ENCODE measurements at regions not wholly inside any gene's neighbourhood (a gene's known extent, or its start where the extent isn't known, plus 50 kb on each side); places are given as distances from the start of the nearest gene placed in this dataset.

GRCh38 chr12:65695113-65695865, 129.0 kb upstream of the HMGA2 start:
- H3K36me3 ChIP-seq (ENCODE audit: control insufficient read depth, insufficient read depth, low read length), result no peaks in the 10 kb centered on the region
- ChIA-PET CTCF (ENCODE audit: low intra/inter-chr PET ratio) (no interaction called here), POLR2A (no interaction called here)
- no peaks in the 10 kb centered on the region for H3K9me3 ChIP-seq (replicated peaks; ENCODE audit: control insufficient read depth, insufficient read depth, low read depth, low read length)
- DNase-seq (ENCODE audit: extremely low read depth in 1 of 4, low spot score in 3 of 4) (peak in 1 of 4 experiments; percentile 42), ATAC-seq (peak; percentile 41; the same call in 2 of the 3 replicates), FAIRE-seq (no peak)
- no peak overlapping the region for H3K9ac ChIP-seq (ENCODE audit: insufficient read depth in 1 of 2, low read depth in 2 of 2, low read length in 2 of 2)
- intact Hi-C loops (cut with micrococcal nuclease), result no loop called here
- no peak overlapping the region for H2AFZ ChIP-seq (ENCODE audit: low read depth, low read length)
- H3K4me3 ChIP-seq, result no peak overlapping the region
- H3K9me1 ChIP-seq (ENCODE audit: control insufficient read depth, insufficient read depth, low read length), result no peaks in the 10 kb centered on the region
- no peaks in the 10 kb centered on the region for H3K4me1 ChIP-seq (replicated peaks in 1 of 2; ENCODE audit: control insufficient read depth in 2 of 2, insufficient read depth in 2 of 2, low read length in 2 of 2)
- H3K27ac ChIP-seq (ENCODE audit: extremely low read depth, low read depth, low read length), result no peak overlapping the region
- no peak overlapping the region for H3K4me2 ChIP-seq (ENCODE audit: insufficient read depth, low read length)
- no peaks in the 10 kb centered on the region for H4K20me1 ChIP-seq (replicated peaks; ENCODE audit: control insufficient read depth, insufficient read depth, low read length)
- H3K79me2 ChIP-seq (ENCODE audit: control insufficient read depth, insufficient read depth, low read length), result no peaks in the 10 kb centered on the region
- in situ Hi-C loops (cut with MboI), result no loop called here
- no peaks in the 10 kb centered on the region for H3K27me3 ChIP-seq (ENCODE audit: control insufficient read depth in 2 of 2, insufficient read depth in 2 of 2, low read length in 2 of 2)
- 0% methylated on average over 4 of the region's 4 CpGs for WGBS (ENCODE audit: insufficient coverage, low coverage, missing lambda C conversion rate)
- BruUV-seq (replicated peaks), result no TSS peak
- TF ChIP-seq, protein P1, sequence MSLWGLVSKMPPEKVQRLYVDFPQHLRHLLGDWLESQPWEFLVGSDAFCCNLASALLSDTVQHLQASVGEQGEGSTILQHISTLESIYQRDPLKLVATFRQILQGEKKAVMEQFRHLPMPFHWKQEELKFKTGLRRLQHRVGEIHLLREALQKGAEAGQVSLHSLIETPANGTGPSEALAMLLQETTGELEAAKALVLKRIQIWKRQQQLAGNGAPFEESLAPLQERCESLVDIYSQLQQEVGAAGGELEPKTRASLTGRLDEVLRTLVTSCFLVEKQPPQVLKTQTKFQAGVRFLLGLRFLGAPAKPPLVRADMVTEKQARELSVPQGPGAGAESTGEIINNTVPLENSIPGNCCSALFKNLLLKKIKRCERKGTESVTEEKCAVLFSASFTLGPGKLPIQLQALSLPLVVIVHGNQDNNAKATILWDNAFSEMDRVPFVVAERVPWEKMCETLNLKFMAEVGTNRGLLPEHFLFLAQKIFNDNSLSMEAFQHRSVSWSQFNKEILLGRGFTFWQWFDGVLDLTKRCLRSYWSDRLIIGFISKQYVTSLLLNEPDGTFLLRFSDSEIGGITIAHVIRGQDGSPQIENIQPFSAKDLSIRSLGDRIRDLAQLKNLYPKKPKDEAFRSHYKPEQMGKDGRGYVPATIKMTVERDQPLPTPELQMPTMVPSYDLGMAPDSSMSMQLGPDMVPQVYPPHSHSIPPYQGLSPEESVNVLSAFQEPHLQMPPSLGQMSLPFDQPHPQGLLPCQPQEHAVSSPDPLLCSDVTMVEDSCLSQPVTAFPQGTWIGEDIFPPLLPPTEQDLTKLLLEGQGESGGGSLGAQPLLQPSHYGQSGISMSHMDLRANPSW (CRISPR knock-in tag; IDR thresholded peaks at IDR 0.05), result no peak
- no peak for TF ChIP-seq NR2C1 (IDR thresholded peaks at IDR 0.05)
- TF ChIP-seq NR2C1 (tag; IDR thresholded peaks at IDR 0.05), result no peak
- TF ChIP-seq, protein P2, sequence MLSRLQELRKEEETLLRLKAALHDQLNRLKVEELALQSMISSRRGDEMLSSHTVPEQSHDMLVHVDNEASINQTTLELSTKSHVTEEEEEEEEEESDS (CRISPR knock-in tag; IDR thresholded peaks at IDR 0.05), result no peak
- TF ChIP-seq TGIF2 (CRISPR knock-in tag; IDR thresholded peaks at IDR 0.05), result no peak
- no peak for TF ChIP-seq ZNF224 (CRISPR knock-in tag; IDR thresholded peaks at IDR 0.05)
- TF ChIP-seq NEUROD1 (IDR thresholded peaks at IDR 0.05; ENCODE audit: borderline replicate concordance, low read depth, low read length, partially characterized antibody), result no peak
- TF ChIP-seq FOXA3 (CRISPR knock-in tag; conservative IDR thresholded peaks at IDR 0.05 in 1 of 2, IDR thresholded peaks at IDR 0.05 in 1 of 2), result peak in 1 of 2 experiments; percentile 37; a peak in 1 of 4 replicates
- TF ChIP-seq RAD21 (CRISPR knock-in tag; conservative IDR thresholded peaks at IDR 0.05 in 1 of 2, IDR thresholded peaks at IDR 0.05 in 1 of 2), result no peak
- TF ChIP-seq FOSL1 (tag; conservative IDR thresholded peaks at IDR 0.05), result peak; percentile 87
- TF ChIP-seq CBFB (CRISPR knock-in tag; IDR thresholded peaks at IDR 0.05), result no peak
- 0 out of 2 replicates have a peak, but pooled peaks have one; percentile 12 for TF ChIP-seq HMBOX1 (IDR thresholded peaks at IDR 0.05)
